GM19463 (cell line): ENCODE measurements at regions not wholly inside any gene's neighbourhood (a gene's known extent, or its start where the extent isn't known, plus 50 kb on each side); places are given as distances from the start of the nearest gene placed in this dataset.

Experiments used
- ATAC-seq: cut with Tn5 transposase; IDR thresholded peaks from one replicate; pipeline ENCODE4 v1.9.1; 2021; ENCODE audit warnings: mild to moderate bottlenecking, moderate library complexity; ENCODE audit not compliant: unreplicated experiment

DNA sequence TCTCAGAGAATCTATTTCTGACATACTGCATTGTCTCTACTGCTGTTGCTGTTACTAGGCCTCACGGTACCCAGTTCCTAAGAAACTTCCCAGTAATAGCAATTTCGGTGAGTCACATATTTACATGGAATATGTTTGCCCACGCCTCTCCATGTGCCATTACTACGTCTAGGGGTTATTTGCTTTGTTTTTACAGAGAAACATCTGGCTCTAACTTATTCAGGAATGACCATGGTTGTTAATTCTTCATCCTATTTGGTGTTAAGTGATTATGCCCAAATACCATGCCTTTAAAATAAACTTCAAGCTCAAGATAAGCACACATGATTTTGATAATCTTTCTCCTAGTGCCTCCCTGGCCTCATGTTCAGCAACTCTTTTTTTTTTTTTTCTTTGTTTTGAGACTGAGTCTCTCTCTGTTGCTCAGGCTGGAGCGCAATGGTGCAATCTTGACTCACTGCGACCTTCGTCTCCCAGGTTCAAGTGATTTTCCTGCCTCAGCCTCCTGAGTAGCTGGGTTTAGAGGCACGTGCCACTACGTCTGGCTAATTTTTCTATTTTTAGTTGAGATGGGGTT lies 101.0 kb upstream of the HS3ST1 start:
- ATAC-seq: no peak

DNA sequence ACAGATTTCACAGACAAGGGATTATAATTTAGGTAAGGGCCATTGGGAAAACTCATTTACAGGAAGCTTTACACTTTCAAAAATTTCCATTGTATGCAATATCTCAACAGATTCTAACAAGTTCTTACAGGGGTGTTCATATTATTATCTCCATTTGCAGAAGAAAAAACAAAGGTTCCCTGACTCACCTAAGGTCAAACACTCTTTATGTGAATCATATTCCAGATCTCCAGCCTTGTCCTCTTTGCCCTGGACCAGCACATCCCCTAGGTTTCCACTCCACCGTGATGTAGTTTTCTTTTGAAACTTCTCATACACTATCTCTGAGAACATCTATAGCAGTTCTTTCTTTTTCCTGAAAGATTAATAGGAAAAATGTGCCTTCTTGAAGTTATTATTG lies 96.4 kb upstream of the HS3ST1 start:
- ATAC-seq: no peak

DNA sequence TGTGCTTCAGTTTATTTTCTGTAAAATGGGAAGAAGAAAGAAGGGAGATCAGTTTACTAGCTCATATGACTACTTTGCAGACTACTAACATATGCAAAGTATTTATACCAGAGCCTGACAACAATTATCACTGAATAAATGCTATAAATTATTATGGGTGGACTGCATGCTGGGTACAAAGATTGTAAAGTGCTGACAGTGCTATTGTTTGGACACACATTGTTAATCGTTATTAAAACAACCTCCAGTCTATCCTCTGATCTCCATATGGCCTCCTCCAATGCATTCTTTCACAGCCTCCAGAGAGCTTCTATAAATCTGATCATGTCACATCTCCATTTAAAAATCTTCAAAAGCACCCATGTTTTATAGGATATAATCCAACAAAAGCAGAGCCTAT lies 90.1 kb upstream of the HS3ST1 start:
- ATAC-seq: no peak

DNA sequence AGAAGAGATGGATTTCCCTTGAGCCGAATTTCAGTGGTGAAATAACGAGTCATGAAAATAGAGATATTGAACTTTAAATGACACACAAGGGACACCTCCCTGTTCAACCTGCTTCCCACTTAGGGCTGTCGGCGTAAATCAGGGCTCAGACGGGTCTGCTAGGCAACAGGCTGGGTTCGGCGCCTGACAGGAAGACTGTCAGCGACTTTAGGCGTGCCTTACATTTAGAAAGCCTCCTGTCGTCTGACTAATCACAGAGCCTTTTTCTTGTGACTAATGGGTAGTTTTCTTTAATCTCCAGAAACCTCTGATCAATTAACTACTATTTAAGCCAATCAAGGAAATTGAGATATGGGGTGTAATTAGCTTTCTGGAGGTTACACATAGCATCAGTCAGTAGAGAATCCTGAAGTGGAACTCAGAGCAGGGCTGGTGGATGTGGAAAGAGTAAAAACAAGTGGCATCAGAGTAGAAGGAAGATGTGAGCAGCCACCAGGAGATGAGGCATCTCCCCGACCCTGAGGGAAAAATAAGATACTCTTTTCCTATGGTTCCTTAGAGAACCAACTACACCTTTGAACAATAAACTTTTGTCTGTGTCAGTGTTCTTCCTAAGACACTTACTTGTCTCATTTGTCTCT lies 86.2 kb upstream of the HS3ST1 start:
- no peak for ATAC-seq

DNA sequence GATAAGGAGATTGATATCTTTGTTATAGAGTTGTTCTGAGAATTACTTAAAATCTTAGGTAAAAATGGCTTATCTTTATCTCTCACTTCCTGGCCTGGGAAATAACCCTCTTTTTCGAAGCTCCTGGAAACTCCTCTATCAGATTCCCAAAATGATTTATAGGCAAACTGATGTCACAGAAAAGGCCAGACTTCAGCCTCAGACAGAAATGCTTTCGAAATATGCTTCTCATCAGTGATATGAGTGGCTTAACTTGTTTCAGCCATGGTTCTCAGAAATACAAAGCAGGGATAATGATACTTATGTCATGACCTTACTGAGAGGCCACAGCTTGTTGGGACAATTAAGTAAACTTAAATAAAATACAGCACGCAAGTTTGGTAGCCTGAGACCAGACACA lies 85.3 kb upstream of the HS3ST1 start:
- ATAC-seq: no peak

DNA sequence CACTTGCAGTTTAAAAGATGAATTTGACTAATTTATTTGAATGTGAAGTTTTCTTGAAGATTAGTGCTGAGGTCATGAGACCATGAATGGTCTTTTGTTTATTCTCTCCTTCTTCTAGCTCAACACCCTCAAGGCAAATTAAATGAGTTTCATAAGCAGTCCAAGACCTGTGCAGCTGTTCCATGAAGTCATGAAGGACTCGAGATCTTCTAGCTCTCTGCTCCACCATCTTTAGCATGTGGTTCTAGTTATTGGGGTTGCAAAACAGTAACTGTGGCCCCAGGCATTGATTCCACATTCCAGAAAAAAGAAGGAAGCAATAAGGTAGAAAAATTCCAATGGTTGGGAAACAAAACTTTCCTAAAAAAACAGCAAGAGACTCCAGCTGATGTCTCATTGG lies 84.2 kb upstream of the HS3ST1 start:
- no peak for ATAC-seq

DNA sequence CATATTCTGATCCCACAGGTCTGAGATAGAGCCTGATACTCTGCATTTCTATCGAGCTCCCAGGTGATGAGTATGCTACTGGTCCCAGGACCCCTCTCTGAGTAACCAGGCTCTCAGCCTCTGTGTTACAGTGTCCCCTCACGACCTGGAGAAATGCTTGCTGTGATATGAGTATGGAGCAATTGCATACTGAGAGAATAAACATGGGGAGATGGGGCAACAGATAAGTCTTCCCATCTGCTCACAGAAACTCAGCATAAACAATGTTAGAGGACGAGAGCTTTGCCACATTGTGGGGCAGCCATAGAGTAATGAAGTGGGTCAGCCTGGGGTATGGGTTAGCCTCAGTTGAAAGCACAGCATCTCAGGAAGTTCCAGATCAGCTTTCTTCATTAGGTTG lies 82.6 kb upstream of the HS3ST1 start:
- no peak for ATAC-seq

DNA sequence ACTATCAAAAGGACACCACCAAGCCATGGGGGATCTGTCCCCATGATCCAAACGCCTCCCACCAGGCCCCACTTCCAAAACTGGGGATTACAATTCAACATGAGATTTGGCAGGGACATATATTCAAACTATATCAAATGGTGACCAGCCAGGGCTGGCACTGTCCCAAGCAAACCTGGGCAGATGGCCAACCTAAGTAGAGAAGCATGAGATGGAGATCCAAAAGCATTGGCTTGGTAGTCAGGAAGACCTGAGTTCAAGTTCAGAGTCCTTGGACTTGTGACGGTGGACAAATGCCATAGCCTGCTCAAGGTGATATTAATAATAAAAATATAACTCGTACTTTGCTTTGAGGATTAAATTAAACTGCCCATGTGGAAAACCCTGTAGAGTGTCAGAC lies 79.2 kb upstream of the HS3ST1 start:
- no peak for ATAC-seq

DNA sequence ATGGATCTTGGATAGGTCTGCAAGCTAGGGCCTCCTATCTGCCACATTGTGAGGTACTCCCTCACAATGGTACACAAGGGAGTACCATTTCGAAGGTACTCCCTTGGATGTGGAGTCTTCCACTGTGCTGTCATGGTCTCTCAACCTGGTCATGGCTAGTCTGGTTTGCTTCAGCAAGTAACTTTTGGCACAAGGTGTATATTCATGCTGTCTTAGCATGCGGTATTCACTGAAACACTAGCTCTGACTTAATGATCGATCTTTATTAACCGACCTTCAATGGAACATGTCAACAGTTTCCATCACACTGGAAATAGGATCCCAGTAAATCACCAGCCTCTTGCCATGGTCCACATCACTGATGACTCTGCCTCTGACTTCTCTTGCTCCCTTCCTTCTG lies 77.5 kb upstream of the HS3ST1 start:
- no peak for ATAC-seq

DNA sequence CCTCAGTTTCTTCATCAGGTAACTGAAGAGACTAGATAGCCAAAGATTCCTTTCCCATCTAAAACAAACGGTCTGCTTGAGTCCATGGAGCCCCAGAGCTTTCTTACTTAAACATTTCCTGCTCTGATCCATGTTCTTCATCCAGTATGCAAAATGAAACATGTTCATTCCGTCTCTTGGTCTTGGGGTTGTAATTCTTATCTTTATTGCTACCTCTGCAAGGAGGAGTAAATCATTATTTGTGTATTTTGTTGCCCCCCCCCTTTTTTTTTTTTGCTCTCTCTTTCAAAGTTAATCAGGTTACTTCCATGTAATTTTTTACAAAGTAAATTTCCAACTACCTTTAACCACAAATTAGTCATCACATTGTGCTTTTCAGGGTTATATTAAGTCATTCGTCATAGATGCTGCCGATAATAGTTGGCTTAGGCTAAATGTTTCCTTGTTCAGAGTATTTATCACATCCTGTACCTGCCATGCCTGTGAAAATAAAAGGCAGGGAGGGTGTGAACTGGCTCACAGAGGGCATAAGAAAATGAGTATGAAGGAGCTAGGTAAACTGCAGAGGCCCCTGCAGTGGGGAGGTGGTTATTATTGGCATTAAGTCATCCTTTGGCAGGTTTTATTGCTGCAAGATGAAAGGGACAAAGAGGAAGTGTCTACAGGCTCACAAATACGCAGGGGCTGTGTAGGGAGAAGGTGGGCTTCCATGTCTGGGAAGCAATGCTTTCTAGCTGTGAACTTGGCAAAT lies 76.7 kb upstream of the HS3ST1 start:
- no peak for ATAC-seq

DNA sequence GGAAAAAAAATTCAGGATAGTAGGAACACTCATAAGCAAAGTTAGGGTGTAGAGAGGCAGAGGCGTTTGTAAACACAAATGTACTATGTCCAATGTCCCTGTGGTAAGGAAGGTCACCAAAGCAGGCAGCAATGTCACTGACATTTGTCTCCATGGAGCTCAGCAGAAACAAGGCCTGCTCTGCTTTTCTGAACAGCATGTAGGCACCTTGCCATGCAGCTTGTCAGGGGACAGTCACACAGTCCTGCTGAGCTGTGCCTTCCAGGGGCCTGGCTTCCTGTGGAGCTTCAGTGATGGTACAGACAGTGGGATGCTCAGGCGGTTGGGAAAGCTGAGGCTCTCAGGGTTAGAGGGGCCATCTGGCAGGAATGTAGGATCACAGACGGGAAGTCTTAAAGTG lies 74.5 kb upstream of the HS3ST1 start:
- no peak for ATAC-seq

DNA sequence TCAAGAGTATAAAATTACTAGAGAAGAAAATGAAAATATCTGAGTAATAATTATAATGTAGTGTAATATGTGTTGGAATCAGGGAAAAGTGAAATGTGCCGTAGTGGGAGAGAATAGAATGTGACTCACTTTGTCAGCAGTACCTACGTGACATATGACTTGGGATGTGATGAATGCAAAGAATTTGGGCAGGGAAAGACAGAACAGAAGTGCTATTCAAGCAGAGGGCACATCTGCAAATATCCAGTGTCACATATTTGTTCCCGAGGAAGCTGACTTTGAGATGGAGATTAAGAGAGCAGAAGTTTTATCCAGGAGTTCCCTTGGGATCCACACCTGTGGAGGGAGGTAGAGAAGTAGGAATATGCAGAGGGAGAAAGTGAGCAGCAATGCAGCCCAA lies 69.3 kb upstream of the HS3ST1 start:
- no peak for ATAC-seq

DNA sequence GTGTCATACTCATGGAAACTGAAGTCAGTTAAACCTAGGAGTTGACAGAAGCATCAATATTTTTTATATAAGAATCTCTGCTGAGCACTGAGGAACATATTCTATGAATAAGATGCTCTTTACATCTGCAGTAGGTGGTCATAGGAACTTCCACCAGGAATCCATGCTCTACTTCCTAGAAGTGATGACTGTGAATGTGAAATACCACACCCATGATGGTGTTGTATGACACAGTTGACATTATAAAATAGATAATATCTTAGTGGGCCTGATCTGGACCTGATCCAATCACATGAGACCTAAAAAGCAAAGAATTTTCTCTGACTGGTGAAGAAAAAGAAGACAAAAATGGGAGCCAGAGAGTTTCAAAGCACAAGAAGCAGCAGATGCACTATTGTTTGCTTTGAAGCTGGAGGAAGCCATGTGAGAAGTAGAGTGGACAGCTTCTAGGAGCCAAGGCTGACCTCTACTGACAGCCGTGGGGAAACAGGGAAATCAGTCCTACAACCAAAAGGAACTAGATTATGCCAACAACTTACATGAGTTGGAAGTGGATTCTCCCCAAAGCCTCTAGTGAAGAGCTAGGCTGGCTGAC lies 68.6 kb upstream of the HS3ST1 start:
- no peak for ATAC-seq

DNA sequence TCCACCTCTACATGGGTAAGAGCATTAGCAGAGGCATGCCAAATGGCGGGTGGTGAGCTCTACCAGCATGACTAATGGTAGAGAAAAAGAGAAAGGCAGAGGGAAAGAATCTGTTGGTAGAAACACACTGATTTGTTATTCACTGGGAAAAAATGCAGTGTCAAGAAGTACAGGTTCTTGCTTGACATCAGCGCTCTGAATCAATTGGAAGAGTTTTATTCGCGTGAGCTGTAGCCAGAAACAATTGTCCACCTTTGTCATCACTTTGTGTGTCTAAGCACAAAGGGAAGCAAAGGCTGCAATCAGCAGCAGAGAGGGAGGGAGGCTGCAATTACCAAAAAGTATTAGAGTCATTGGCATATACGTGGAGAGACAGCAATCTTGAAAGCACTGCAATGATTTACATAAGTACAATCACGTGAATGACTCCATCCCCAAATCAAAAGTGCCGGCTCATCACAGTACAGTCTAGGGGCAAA lies 67.7 kb upstream of the HS3ST1 start:
- no peak for ATAC-seq

DNA sequence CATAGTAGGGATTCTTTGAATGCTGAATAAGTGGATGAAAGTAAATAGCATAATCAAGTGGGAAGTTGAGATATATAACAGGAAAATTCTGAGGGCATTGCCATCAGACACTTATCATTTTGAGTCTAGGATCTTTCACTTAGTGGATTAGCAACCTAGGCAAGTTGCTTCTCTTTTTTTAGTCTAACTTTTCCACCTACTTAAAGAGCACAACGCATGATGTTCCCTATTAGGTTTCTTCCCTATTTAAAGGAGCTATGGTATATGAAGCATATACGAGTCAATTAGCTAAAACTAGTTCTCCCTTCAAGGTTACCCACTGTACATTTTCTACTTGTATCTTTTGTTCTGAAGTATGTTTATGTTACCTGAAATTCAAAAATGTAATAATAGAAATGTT lies 67.1 kb upstream of the HS3ST1 start:
- no peak for ATAC-seq

DNA sequence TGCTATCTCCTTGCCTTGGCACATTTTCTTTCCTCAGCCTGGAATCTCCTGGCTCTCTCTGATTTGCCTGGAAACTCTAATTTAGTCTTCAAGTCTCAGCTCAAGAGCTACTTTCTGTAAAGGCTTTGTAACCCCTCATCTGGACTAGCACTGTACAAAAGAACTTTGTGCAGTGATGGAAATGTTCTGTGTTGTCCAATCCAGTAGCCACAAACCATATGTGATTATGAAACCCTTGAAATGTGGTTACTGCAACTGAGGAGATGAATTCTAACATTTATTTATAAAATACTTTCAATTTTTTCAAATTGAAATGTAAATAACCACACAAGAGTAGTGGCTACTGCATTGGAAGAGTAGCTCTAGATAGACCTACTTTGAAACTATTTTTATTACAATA lies 66.6 kb upstream of the HS3ST1 start:
- no peak for ATAC-seq

DNA sequence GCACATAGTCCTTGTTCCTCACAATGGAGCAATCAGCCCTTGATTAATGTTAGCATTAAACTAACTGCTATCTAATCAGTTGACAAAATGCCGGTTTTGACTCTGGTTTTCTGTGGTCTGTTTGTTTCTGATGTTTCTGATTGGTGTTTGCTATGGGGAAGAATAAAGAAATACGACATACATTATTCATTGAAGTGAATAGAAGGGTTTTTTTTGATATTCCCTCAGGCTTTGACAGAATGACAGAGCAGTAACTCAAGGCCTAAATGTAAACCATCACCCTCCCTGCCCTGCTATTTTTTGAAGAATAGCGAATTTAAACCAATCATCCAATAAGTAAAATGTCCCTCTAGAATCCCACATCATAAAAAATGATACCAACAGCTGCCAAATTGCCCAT lies 65.5 kb upstream of the HS3ST1 start:
- no peak for ATAC-seq

DNA sequence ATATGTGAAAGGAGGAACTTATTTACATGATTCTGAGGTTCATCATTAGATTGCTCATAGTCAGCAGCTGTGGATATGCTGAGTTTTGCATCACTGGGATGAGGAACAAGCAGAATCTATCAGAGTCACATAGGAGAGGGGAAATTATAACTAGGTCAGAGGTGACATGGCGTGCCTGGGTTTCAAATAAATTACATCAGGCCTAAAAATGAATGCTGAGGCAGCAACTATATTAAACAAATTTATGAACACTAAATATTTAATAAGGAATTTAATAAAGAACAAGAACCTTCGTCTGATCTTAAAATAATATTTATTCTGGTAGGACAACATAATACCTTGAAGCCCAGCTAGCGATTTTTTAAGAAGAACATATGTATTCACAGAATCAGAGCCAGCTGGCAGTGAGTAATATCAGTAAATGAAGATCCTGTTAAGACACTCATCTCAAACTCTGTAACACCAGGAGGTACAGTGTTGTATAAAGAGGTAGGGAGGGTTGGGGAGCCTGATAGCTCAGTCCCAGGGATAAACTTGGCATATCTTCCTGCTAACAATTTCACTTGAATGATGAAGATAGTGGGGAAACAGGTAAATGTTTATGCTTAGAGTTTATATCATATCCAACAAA lies 60.9 kb upstream of the HS3ST1 start:
- ATAC-seq: no peak

DNA sequence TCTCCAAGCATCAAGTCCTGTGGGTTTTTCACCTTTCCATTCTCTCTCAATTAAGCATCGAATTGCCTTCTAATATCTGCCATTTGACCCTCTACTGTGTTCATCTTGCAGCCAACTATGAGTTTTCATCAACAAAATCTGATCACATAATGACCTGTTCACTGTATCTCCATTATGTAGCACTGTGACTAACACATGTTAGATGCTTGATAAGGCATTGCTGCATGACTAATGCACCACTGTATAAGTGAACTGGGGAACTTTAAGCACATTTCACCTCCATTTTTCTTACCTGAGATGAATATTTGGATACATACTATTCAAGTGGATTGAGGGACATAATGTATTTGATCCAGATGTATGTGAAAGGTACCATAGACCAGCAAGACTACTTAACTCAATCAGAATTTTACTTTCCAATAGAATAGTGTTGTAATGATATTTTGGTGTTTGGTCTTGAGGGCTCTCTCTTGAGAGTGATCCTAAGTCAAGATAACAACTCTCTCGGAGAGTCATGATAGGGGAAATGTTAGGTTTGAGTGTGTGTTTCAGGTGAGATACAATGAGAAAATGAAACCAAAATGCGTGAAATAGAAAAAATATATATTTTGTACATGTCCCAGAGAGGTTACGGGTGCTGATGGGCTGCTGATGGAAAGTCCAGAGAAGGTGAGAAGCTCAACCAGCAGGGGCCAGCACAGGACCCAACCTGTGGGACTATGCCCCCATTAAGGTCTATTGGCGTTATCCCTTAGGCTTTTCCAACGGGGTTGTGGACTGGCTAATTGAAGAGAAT lies 60.2 kb upstream of the HS3ST1 start:
- ATAC-seq: no peak

DNA sequence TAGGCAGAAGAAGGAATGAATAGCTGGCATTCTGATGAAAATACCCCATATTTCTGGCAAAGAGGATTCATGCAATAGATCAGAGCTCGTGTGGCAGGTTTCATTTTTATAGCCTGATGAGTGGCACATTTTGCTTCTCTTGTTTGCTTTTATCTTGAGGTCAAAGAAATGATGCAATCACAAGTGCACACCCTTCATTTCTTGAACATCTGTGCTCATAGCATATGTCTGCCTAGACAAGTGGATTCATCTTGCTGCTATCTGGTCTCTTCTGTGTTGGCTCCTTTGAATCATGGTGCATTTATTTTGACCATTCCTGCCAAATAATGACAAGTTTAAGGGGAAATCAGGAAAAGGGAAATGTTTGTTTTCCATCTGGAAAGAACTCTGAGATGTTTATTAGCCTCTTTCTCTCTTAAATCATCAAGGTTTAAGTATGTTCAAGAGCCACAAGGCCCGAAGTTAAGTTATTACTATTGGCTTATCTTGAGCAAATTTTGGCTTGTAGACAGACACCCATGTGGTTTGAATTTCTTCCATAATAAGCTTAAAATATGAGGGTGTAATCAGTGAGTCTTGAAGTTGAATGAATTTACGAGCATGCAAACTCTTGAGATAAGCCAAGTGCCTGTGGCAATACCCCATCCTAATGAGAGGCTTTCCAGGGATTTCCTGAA lies 59.3 kb upstream of the HS3ST1 start:
- ATAC-seq: no peak
